ENCODE measurements at regions not wholly inside any gene's neighbourhood (a gene's known extent, or its start where the extent isn't known, plus 50 kb on each side); places are given as distances from the start of the nearest gene placed in this dataset.

- DNase-seq (ENCODE audit: low read depth) = no peak
Observed at GRCh38 chr2:57821088-57821487, 225.5 kb upstream of the VRK2 start.

GRCh38 chr2:57828221-57828620, 218.4 kb upstream of the VRK2 start:
- DNase-seq (ENCODE audit: low read depth) = no peak

- DNase-seq (ENCODE audit: low read depth) = no peak
Observed at GRCh38 chr2:57834666-57835065, 211.9 kb upstream of the VRK2 start.

- peak; percentile 84 for DNase-seq (ENCODE audit: low read depth)
Observed at GRCh38 chr2:57842531-57842930, 204.1 kb upstream of the VRK2 start.

- DNase-seq (ENCODE audit: low read depth) = no peak
Observed at GRCh38 chr2:57843158-57843557, 203.4 kb upstream of the VRK2 start.

GRCh38 chr2:57848723-57849122, 197.9 kb upstream of the VRK2 start:
- no peak for DNase-seq (ENCODE audit: low read depth)

- DNase-seq (ENCODE audit: low read depth) = no peak
Observed at GRCh38 chr2:57849843-57850242, 196.8 kb upstream of the VRK2 start.

- DNase-seq (ENCODE audit: low read depth) = no peak
Observed at GRCh38 chr2:57850415-57851130, 196.0 kb upstream of the VRK2 start.

GRCh38 chr2:57855212-57855611, 191.4 kb upstream of the VRK2 start:
- no peak for DNase-seq (ENCODE audit: low read depth)

GRCh38 chr2:57859755-57860154, 186.9 kb upstream of the VRK2 start:
- no peak for DNase-seq (ENCODE audit: low read depth)

GRCh38 chr2:57862153-57862552, 184.5 kb upstream of the VRK2 start:
- DNase-seq (ENCODE audit: low read depth) = no peak

GRCh38 chr2:57862727-57863126, 183.9 kb upstream of the VRK2 start:
- DNase-seq (ENCODE audit: low read depth) = no peak

- no peak for DNase-seq (ENCODE audit: low read depth)
Observed at GRCh38 chr2:57864926-57865325, 181.7 kb upstream of the VRK2 start.

- DNase-seq (ENCODE audit: low read depth) = no peak
Observed at GRCh38 chr2:57867730-57868129, 178.9 kb upstream of the VRK2 start.

- DNase-seq (ENCODE audit: low read depth) = no peak
Observed at GRCh38 chr2:57868619-57869139, 177.9 kb upstream of the VRK2 start.

GRCh38 chr2:57869758-57870344, 176.8 kb upstream of the VRK2 start:
- DNase-seq (ENCODE audit: low read depth) = no peak

- DNase-seq (ENCODE audit: low read depth) = no peak
Observed at GRCh38 chr2:57876313-57876712, 170.3 kb upstream of the VRK2 start.

- DNase-seq (ENCODE audit: low read depth) = no peak
Observed at GRCh38 chr2:57877811-57878170, 168.8 kb upstream of the VRK2 start.

GRCh38 chr2:57878171-57878865, 168.3 kb upstream of the VRK2 start:
- DNase-seq (ENCODE audit: low read depth) = no peak

- DNase-seq (ENCODE audit: low read depth) = no peak
Observed at GRCh38 chr2:57878866-57879210, 167.8 kb upstream of the VRK2 start.

GRCh38 chr2:57880446-57880845, 166.2 kb upstream of the VRK2 start:
- no peak for DNase-seq (ENCODE audit: low read depth)

- no peak for DNase-seq (ENCODE audit: low read depth)
Observed at GRCh38 chr2:57880967-57881366, 165.6 kb upstream of the VRK2 start.

Measured in RPMI7951 (cell line).